Breast epithelium (tissue), 3 donors: ENCODE measurements at regions not wholly inside any gene's neighbourhood (a gene's known extent, or its start where the extent isn't known, plus 50 kb on each side); places are given as distances from the start of the nearest gene placed in this dataset.

ENCODE experiments used
- CTCF ChIP-seq, 3 donors: fragments of 450-650 bp; IDR thresholded peaks; one replicate each; pipeline ENCODE4 v1.5.1; 2016 to 2017; ENCODE audit warnings: antibody characterized with exemption in 3 of 3, mild to moderate bottlenecking in 3 of 3, moderate library complexity in 3 of 3
- POLR2AphosphoS5 ChIP-seq, 3 donors: sonication (generic); formaldehyde crosslinking; IDR thresholded peaks; one replicate each; pipeline ENCODE4 v1.6.1; 2017; ENCODE audit warnings: antibody characterized with exemption in 3 of 3

GRCh38 chr11:127059750-127060149, 59.2 kb upstream of the KIRREL3 start:
- no peak for TF ChIP-seq POLR2AphosphoS5 (IDR thresholded peaks at IDR 0.05)
- TF ChIP-seq CTCF (IDR thresholded peaks at IDR 0.05): no peak
